ENCODE measurements at regions not wholly inside any gene's neighbourhood (a gene's known extent, or its start where the extent isn't known, plus 50 kb on each side); places are given as distances from the start of the nearest gene placed in this dataset.

DNA sequence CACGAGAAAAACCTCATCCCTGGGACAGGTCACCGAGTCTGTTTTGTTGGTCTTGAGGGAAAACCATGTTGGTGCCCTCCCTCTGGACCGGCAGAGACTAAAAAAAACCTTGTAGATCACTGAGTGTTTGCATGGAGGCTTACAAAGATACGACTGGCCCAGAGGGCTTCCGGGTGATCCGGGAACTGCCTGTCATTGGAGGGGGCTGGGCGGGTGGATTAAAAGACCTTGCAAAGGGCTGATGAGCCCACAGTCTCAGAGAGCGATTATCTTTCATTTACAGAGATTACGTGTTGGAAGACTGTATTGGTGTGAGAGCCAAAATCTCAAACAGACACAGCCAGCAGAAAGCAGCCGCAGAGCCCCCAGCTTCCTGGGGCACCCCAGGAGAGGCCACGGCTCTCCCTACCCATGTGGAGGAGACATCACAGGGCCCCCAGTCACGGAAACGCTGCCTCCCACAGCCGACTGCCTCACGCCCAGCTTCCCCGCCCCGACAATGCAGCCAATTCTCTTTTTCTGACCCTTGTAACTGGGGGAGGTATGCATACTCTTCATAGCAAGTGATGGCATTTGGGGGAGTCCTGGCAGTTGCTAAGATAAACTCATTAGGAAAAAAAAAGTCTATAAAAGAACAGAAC lies 426.4 kb downstream of the CTTN start:
- DNase-seq (ENCODE audit: low spot score), result no peak

DNA sequence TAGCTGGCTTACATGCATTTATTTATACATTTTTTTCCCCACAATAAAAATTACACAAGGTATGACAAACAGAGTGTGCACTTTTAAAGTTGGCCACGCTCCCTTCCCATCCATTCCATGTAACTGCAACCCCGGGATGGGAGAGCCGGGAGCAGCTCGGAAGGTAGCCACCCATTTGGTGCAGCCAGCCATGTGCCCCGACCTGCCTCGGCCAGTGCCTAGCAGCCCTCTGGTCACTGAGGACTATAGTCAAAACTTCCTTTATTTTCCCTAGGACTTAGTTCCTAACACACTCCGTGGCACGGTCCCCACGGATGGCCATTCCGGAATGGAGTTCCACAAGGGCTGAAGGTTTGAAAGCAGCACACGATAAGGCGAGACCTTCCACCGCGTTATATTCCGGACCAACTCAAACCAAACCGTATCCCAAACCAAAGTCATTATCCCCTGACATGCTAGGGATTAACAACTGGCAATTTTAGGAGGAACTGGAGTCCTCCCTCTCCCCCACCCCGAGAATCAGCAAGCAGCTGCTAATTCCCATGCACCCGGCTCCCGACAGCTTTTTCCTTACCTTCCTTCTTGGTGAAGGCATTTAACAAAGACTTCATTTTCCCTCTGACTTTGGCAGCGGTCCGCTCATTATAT lies 426.4 kb downstream of the SHANK2 start:
- DNase-seq (ENCODE audit: low spot score), result no peak

DNA sequence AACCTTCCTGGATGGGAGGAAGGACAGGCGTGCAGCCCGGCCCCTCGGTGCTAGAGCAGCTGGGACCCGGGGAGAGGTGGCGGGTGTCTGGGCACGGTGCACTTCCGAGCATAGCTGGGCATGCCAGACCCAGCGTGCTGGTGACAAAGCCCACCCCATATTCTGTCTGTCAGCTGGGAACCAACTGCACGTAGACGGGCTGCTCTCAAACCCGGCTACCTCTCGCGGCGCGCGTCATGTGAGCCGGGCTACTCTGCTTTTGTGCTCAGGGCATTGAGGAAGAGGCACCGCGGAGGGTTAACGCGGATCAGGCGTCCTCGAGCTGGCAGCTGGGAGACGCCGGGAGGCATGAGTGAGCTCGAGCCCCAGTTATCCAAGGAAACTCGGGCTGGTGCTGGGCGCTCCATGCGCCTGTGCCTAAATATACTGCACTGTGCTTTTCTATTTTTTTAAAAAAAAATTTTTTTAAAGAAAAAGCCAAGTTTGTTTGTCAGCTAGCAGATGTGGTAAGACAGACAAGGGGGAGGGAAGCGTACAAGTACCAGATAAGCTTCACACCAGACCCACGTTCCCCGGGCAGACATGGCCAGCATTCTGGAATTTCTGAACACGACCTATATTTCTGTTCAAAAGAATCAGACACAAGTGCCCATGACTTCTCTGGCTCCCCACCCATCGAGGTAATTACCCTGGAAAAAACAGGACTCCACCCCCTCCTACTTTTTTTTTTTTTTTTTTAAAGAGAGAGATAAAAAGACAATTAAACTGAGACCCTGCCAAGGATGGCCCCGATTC lies 425.6 kb downstream of the SHANK2 start:
- no peak for DNase-seq (ENCODE audit: low spot score)

DNA sequence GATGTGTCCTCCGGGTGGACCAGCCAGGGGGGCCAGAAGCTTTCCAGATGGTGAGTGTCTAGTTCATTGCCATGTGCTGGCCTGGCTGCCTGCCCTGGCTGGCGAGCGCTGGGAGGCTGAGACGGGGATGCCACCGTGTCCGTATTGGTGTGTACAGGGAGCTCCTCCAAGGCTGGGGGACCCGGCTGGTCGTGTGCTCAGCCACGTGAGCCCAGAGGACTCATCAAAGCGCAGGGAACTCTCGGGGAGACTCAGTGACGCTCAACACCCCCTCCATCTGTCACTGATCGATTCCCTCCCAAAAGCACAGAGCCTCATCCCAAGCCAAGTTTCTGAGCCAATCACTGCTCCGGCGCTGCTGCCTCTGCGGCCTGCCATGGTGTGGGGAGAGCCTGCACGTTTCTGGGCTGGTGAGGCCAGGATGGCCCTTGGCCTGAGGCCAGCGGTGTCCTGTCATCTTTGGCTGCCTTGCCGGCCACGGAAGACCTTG lies 423.7 kb downstream of the SHANK2 start:
- DNase-seq (ENCODE audit: low spot score), result no peak

- DNase-seq (ENCODE audit: low spot score), result no peak
Measured at GRCh38 chr11:70829134-70829885, 423.1 kb downstream of the SHANK2 start.

DNA sequence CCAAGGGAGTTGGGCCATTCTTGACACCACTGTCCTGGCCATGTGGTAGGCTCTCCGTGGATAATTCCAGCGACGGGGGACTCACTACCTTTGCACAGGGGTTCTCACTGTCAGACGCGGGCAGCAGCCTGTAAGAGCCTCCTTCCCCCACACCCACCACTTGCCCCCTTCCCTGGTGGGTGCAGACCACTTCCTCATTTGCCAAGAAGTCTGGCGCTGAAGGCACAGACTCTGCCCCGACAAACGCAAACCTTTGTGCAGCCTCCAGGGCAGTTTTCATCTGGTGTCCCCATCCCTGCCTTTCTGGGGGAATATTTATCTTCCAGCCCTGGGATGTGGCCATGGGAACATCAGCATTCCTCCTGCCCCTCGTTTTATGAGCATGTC lies 422.5 kb downstream of the SHANK2 start:
- DNase-seq (ENCODE audit: low spot score), result no peak

- no peak for DNase-seq (ENCODE audit: low spot score)
Measured at GRCh38 chr11:70833011-70833410, 419.4 kb downstream of the SHANK2 start.

GRCh38 chr11:70833554-70833953 lies 418.8 kb downstream of the SHANK2 start:
- DNase-seq (ENCODE audit: low spot score), result no peak

- no peak for DNase-seq (ENCODE audit: low spot score)
Measured at GRCh38 chr11:70834277-70834940, 418.0 kb downstream of the SHANK2 start.

DNA sequence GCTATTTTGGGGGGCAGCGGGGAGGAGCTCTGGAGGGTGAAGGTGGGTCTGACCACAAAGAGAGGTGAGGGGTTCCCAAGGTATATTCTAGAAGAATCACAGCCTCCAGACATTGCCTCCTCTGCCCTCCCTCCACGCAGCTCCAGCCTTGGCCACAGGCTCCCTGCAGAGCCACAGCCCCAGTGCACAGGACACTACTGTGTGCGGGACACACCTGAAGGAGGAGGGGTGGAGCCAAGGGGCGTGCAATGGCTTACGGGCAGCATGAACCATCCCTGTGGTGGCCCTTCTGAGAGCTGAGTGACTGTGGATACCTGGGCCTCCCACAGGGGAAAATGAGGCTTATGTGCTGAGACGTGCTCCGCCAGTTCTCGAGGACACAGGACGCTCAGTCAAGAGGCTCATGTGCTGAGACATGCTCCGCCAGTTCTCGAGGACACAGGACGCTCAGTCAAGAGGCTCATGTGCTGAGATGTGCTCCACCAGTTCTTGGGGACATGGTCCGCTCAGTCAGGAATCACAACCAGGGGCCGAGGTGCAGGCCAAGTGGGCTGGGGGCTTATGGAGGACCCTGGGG lies 417.3 kb downstream of the SHANK2 start:
- no peak for DNase-seq (ENCODE audit: low spot score)

DNA sequence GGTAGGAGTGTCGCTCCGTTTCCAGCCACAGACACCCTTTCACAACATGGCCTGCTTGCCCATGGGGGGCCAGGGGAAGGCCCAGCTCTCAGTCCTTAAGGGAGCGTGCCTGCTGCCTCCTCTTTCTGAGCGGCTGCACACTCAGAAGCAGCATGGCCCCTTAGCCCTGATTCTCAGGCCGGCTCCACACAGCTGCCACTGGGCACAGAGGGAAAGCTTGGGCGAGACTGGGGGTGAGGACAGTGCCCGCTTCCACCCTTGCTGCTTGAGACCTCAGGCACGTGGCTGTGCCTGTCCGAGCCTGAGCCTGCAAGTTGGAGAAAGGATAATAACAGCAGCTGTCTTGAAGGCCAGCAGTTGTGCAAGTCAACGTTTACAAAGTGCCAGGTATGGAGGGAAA lies 416.3 kb downstream of the SHANK2 start:
- no peak for DNase-seq (ENCODE audit: low spot score)

DNA sequence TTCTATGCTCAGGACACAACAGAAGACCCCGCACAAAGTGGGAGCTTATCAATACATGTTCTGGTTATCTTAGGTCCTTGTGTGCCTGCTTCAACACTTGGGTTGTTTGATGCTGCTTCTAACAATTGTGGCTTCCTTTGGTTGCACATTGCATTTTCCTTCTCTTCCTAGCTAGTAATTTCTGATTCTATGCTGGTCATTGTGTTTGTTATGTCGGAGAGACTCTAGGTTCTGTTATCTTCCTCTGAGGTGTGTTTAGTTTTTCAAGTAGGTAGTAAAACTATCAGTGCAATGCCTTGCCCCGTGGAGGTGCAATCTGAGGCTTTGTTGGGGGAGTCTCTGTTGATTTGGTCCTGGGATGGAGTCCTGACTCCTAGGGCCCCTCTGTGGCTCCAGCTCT lies 414.2 kb downstream of the SHANK2 start:
- no peak for DNase-seq (ENCODE audit: low spot score)

GRCh38 chr11:70839851-70840250 lies 412.5 kb downstream of the SHANK2 start:
- DNase-seq (ENCODE audit: low spot score), result no peak

GRCh38 chr11:70841264-70841663 lies 411.1 kb downstream of the SHANK2 start:
- DNase-seq (ENCODE audit: low spot score), result no peak

- no peak for DNase-seq (ENCODE audit: low spot score)
Measured at GRCh38 chr11:70842256-70842655, 410.1 kb downstream of the SHANK2 start.

DNA sequence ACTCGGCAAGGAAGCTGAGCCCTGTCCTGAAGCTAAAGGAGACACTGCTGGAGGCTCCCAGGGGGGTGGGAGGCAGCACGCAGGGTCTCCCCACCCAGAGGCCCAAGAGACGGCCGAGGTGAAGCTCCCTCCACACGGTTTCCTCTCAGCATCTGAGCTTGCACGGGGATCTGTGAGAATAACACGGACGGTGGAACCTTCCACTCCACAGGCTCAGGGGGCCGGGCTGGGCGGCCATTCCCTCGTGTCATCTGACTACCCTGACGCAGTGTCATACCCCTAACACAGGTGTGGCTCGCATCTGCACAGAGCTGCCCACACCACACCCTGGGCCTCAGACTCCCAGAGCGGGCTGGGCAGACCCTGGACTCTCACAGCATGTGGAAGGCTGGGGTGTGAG lies 409.7 kb downstream of the SHANK2 start:
- no peak for DNase-seq (ENCODE audit: low spot score)

DNA sequence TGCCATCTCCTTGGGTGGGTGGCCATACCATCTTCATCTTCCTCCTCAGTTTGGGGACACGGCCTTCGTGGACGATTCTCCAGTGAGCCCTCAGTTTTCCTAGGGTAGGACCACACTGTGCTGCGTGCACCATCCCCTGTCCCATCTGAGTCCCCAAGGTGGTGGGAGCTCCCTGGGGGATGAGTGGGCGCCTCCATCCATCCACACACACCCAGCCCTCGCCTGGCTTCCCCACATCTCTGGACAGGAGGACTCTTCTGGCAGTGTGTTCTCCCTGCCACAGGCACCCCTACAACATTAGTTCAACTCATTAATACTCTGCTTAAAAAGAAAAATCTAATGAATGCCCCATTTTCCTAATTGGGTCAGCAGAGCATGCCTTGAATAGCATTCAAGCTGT lies 408.5 kb downstream of the SHANK2 start:
- DNase-seq (ENCODE audit: low spot score), result no peak

DNA sequence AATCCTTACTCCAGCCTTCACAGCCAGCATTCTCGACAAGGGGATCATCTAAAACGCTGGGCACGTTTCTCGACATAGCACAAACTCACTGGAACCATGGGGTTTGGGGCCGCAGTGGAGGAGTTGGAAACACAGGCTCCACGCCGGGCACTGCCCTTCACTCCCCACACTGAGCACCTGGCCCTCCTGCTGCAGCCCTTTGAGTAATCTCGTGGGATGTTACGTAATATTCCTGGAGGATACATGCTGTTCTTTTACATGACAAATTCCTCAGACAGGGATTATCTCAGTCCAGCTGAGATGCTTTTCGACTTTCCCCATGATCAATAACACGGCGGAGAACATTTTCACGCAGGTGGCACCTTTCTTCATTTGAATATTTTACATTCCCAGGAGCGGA lies 408.0 kb downstream of the SHANK2 start:
- DNase-seq (ENCODE audit: low spot score), result no peak

DNA sequence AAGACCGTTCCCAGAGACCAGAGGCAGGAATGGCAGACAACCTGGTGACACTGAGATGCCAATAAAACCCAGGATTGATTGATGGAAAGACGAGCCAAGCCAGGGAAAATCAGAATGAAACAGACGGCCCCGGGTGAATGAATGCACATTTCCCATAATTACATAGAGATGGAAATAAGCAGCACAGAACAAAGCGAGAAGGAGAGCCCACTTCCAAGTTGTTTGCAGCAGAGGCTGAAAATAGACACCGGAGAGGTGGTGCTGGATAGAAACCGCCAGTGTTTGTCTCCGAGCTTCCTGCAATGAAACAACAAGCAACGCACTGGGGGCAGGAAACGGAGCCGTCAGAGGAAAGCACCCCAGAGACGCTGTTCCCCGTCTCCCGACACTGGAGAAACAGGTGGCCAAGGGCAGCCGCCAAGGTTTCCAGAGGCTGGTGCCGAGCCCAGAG lies 406.8 kb downstream of the SHANK2 start:
- no peak for DNase-seq (ENCODE audit: low spot score)

DNA sequence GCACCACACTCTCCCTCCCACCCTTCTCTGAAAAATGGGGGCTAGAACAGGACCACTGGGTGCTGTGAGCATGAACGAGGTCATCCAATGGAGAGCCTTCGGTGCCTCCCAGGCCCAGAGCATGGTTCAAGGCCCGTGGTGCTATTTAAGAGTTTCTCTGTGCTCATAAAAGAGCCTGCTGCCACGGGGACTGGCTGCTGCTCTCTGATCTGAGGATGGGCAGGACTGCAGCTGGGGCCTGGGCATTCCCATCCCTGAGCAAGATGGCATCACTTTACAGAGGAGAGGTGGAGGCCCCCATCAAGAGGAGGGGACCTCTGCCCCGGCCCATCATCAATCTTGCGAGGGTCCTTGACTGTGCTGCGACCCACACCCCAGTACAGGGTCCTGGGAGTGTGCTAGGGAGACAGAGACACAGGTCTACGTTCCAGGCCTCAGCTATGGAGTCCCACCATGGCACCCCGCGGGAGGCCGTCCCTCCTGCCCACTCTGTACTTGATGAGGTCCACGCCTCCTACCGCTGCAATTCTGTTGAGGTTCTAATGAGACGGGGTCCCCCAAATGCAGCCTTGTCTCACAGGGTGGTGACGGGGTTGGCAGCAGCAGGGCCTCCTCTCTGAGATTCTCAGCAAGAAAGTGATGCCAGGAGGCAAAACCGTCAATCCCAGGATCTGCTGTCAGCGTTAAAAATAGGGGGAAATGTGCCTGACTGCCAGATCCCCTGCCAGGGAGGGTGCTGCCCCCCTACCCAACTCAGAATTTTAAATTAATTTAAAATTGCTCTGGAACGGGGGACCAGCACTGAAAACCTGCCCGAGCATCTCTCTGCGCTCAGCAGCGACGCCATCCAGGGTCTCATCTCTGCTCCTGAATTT lies 405.4 kb downstream of the SHANK2 start:
- DNase-seq (ENCODE audit: low spot score), result no peak

All from CD4-positive, alpha-beta T cell treated with Interleukin-6 at 100 ng/mL for 8 hours (primary cell).